Osteocyte (in vitro differentiated cells): ENCODE measurements at regions not wholly inside any gene's neighbourhood (a gene's known extent, or its start where the extent isn't known, plus 50 kb on each side); places are given as distances from the start of the nearest gene placed in this dataset.

ENCODE experiments used
- DNase-seq: peaks from one replicate; pipeline ENCODE4 v3.0.0; 2021; ENCODE audit warnings: mixed read lengths; ENCODE audit not compliant: unreplicated experiment; ENCODE audit errors: extremely low spot score
- H3K27ac Mint-ChIP-seq: one replicate; pipeline ENCODE4 v1.8.0; 2021; ENCODE audit warnings: mild to moderate bottlenecking, mixed read lengths; ENCODE audit not compliant: unreplicated experiment
- H3K27me3 Mint-ChIP-seq: one replicate; pipeline ENCODE4 v1.8.0; 2021; ENCODE audit warnings: mixed read lengths; ENCODE audit not compliant: unreplicated experiment
- H3K36me3 Mint-ChIP-seq: one replicate; pipeline ENCODE4 v1.8.0; 2021; ENCODE audit warnings: mixed read lengths; ENCODE audit not compliant: unreplicated experiment
- H3K4me1 Mint-ChIP-seq: one replicate; pipeline ENCODE4 v1.8.0; 2021; ENCODE audit warnings: mixed read lengths; ENCODE audit not compliant: unreplicated experiment
- H3K4me3 Mint-ChIP-seq: one replicate; pipeline ENCODE4 v1.8.0; 2021; ENCODE audit warnings: mild to moderate bottlenecking, moderate library complexity, mixed read lengths; ENCODE audit not compliant: unreplicated experiment
- H3K9me3 Mint-ChIP-seq: one replicate; pipeline ENCODE4 v1.8.0; 2021; ENCODE audit warnings: mixed read lengths; ENCODE audit not compliant: unreplicated experiment
- CTCF ChIP-seq: fragments of 200-600 bp; sonication (generic); IDR thresholded peaks from 2 replicates; pipeline ENCODE4 v1.5.0; 2021; ENCODE audit warnings: antibody characterized with exemption, mild to moderate bottlenecking, moderate library complexity

- no peaks in the 10 kb centered on the region for H3K27me3 Mint-ChIP-seq
- no peak for DNase-seq
- peaks cover 41% of the 10 kb centered on the region for H3K9me3 Mint-ChIP-seq
- H3K27ac Mint-ChIP-seq, result no peak overlapping the region
- no peaks in the 10 kb centered on the region for H3K4me1 Mint-ChIP-seq
- no peak overlapping the region for H3K4me3 Mint-ChIP-seq
- H3K36me3 Mint-ChIP-seq, result no peaks in the 10 kb centered on the region
- TF ChIP-seq CTCF, result no peak
These were observed 1673.9 kb upstream of the WWC1 start for GRCh38 chr5:166617507-166617906.

DNA sequence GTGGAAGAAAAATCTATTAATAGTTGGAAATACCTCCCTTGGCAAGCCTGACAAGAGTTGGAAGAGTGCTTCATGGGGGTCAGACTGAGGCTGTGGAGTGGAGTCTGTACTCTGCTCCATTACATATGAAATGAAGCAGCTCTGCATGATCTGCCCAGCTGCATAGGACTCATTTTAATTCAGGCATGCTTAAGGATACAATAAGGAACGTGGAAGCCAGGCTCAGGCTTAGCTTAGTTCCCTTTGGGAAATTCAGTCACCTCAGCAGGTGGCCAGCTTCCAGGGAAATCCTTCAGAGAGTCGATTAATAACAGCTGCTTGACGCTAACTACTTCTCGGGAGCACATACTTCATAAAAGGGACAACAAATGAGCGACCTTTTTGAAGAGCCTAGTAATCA, 1672.9 kb upstream of the WWC1 start:
- Mint-ChIP-seq H3K36me3 (no peaks in the 10 kb centered on the region), H3K27ac (no peak overlapping the region), H3K4me1 (no peaks in the 10 kb centered on the region), H3K9me3 (peaks cover 32% of the 10 kb centered on the region), H3K27me3 (no peaks in the 10 kb centered on the region), H3K4me3 (no peak overlapping the region)
- DNase-seq, result no peak
- TF ChIP-seq CTCF, result no peak

- TF ChIP-seq CTCF, result no peak
- DNase-seq, result no peak
- Mint-ChIP-seq H3K4me1 (no peaks in the 10 kb centered on the region), H3K9me3 (peaks cover 12% of the 10 kb centered on the region), H3K27ac (no peak overlapping the region), H3K4me3 (no peak overlapping the region), H3K27me3 (no peaks in the 10 kb centered on the region), H3K36me3 (no peaks in the 10 kb centered on the region)
These were observed 1666.9 kb upstream of the WWC1 start for GRCh38 chr5:166624573-166624972.

GRCh38 chr5:166625210-166625865, 1666.1 kb upstream of the WWC1 start:
- Mint-ChIP-seq H3K36me3 (no peaks in the 10 kb centered on the region), H3K4me3 (no peak overlapping the region), H3K27ac (no peak overlapping the region), H3K27me3 (no peaks in the 10 kb centered on the region), H3K9me3 (peaks cover 12% of the 10 kb centered on the region), H3K4me1 (no peaks in the 10 kb centered on the region)
- no peak for TF ChIP-seq CTCF
- DNase-seq, result no peak

DNA sequence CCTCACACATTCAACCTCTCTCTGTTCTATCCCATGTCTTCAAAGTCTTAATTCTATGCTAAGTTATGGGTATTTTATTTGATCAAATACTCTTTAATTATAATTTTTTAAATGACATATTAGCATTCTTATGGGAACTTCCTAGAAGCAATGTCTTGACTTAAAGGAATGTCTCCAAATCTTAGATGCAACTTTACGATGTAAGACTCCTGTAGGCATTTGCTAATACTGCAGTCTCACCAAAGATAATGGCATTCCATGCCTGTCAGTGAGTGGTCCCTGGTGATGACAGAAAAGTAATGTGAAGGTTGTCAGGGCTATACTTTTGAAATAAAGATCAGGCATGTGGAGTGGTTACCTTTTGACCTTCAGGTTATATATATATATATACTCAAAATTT, 1654.2 kb upstream of the WWC1 start:
- no peaks in the 10 kb centered on the region for H3K36me3 Mint-ChIP-seq

More for the DNA sequence above, 1654.2 kb upstream of the WWC1 start:
- TF ChIP-seq CTCF, result no peak
- DNase-seq, result no peak
- Mint-ChIP-seq H3K4me3 (no peak overlapping the region), H3K4me1 (no peaks in the 10 kb centered on the region), H3K9me3 (no peaks in the 10 kb centered on the region), H3K27ac (no peak overlapping the region), H3K27me3 (no peaks in the 10 kb centered on the region)
